ENCODE measurements at regions not wholly inside any gene's neighbourhood (a gene's known extent, or its start where the extent isn't known, plus 50 kb on each side); places are given as distances from the start of the nearest gene placed in this dataset.

DNA sequence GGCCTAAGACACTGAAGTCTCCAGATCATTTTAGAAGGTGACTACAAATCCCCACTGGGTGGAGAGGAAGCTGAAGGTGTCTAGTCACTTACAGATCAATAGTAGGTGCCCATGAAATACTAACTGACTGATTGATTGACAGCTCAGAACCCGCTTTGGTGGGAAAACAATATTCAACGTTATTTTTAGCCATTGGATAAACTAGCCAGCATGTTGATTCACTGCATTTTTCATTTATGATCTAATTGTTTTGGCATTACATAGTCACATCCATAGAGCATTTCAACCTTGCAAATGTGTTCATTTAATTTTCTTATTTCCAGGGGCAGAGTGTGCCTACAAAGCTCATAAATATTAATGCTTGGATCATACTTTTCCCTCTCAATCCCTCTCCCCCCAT, 162.3 kb downstream of the MREG start:
- intact Hi-C loops (cut with micrococcal nuclease): no loop called here
- no peaks in the 10 kb centered on the region for H3K36me3 ChIP-seq (ENCODE audit: control insufficient read depth, insufficient read depth, low read length)
- no peak for DNase-seq (ENCODE audit: extremely low read depth in 1 of 4, low spot score in 3 of 4)
- H3K9me3 ChIP-seq (replicated peaks; ENCODE audit: control insufficient read depth, insufficient read depth, low read depth, low read length): no peaks in the 10 kb centered on the region
- H3K27ac ChIP-seq (ENCODE audit: extremely low read depth, low read depth, low read length): no peak overlapping the region
- WGBS (ENCODE audit: insufficient coverage, low coverage, missing lambda C conversion rate): 31% methylated on average over 2 of the region's 2 CpGs
- ATAC-seq: no peak
- H3K9me1 ChIP-seq (ENCODE audit: control insufficient read depth, insufficient read depth, low read length): no peaks in the 10 kb centered on the region
- in situ Hi-C loops (cut with MboI): no loop called here
- FAIRE-seq: no peak
- H3K4me3 ChIP-seq: no peak overlapping the region
- POLR2A ChIA-PET: no interaction called here
- H3K27me3 ChIP-seq (ENCODE audit: control insufficient read depth in 2 of 2, insufficient read depth in 2 of 2, low read length in 2 of 2): no peaks in the 10 kb centered on the region
- CTCF ChIA-PET (ENCODE audit: low intra/inter-chr PET ratio): no interaction called here
- TF ChIP-seq, protein P1, sequence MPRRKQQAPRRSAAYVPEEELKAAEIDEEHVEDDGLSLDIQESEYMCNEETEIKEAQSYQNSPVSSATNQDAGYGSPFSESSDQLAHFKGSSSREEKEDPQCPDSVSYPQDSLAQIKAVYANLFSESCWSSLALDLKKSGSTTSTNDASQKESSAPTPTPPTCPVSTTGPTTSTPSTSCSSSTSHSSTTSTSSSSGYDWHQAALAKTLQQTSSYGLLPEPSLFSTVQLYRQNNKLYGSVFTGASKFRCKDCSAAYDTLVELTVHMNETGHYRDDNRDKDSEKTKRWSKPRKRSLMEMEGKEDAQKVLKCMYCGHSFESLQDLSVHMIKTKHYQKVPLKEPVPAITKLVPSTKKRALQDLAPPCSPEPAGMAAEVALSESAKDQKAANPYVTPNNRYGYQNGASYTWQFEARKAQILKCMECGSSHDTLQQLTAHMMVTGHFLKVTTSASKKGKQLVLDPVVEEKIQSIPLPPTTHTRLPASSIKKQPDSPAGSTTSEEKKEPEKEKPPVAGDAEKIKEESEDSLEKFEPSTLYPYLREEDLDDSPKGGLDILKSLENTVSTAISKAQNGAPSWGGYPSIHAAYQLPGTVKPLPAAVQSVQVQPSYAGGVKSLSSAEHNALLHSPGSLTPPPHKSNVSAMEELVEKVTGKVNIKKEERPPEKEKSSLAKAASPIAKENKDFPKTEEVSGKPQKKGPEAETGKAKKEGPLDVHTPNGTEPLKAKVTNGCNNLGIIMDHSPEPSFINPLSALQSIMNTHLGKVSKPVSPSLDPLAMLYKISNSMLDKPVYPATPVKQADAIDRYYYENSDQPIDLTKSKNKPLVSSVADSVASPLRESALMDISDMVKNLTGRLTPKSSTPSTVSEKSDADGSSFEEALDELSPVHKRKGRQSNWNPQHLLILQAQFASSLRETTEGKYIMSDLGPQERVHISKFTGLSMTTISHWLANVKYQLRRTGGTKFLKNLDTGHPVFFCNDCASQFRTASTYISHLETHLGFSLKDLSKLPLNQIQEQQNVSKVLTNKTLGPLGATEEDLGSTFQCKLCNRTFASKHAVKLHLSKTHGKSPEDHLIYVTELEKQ (CRISPR knock-in tag; IDR thresholded peaks at IDR 0.05): no peak
- TF ChIP-seq NCOR1 (IDR thresholded peaks at IDR 0.05): no peak
- TF ChIP-seq IRF2 (CRISPR knock-in tag; IDR thresholded peaks at IDR 0.05): no peak
- no peak for TF ChIP-seq POLR3A (IDR thresholded peaks at IDR 0.05; ENCODE audit: borderline replicate concordance, extremely low read depth, insufficient read depth, insufficient read length)
- no peak for TF ChIP-seq ZNF696 (CRISPR knock-in tag; conservative IDR thresholded peaks at IDR 0.05)
- TF ChIP-seq, protein P2, sequence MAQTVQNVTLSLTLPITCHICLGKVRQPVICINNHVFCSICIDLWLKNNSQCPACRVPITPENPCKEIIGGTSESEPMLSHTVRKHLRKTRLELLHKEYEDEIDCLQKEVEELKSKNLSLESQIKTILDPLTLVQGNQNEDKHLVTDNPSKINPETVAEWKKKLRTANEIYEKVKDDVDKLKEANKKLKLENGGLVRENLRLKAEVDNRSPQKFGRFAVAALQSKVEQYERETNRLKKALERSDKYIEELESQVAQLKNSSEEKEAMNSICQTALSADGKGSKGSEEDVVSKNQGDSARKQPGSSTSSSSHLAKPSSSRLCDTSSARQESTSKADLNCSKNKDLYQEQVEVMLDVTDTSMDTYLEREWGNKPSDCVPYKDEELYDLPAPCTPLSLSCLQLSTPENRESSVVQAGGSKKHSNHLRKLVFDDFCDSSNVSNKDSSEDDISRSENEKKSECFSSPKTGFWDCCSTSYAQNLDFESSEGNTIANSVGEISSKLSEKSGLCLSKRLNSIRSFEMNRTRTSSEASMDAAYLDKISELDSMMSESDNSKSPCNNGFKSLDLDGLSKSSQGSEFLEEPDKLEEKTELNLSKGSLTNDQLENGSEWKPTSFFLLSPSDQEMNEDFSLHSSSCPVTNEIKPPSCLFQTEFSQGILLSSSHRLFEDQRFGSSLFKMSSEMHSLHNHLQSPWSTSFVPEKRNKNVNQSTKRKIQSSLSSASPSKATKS (CRISPR knock-in tag; IDR thresholded peaks at IDR 0.05): no peak
- TF ChIP-seq FOXJ2 (tag; IDR thresholded peaks at IDR 0.05): no peak
- no peaks in the 10 kb centered on the region for H4K20me1 ChIP-seq (replicated peaks; ENCODE audit: control insufficient read depth, insufficient read depth, low read length)
- no peaks in the 10 kb centered on the region for H3K4me1 ChIP-seq (replicated peaks in 1 of 2; ENCODE audit: control insufficient read depth in 2 of 2, insufficient read depth in 2 of 2, low read length in 2 of 2)
- no peak overlapping the region for H2AFZ ChIP-seq (ENCODE audit: low read depth, low read length)
- no TSS peak for BruUV-seq (replicated peaks)
- H3K4me2 ChIP-seq (ENCODE audit: insufficient read depth, low read length): no peak overlapping the region
- no peak overlapping the region for H3K9ac ChIP-seq (ENCODE audit: insufficient read depth in 1 of 2, low read depth in 2 of 2, low read length in 2 of 2)
- no peaks in the 10 kb centered on the region for H3K79me2 ChIP-seq (ENCODE audit: control insufficient read depth, insufficient read depth, low read length)
